DND-41 (cell line): ENCODE measurements at regions not wholly inside any gene's neighbourhood (a gene's known extent, or its start where the extent isn't known, plus 50 kb on each side); places are given as distances from the start of the nearest gene placed in this dataset.

Experiments
- ATAC-seq: fragments of 200-7000 bp; cut with Tn5 transposase; 3 replicates; pipeline ENCODE4 v1.9.1; 2021; ENCODE audit warnings: low read depth; ENCODE audit not compliant: insufficient read depth
- DNase-seq: peaks from one replicate; pipeline ENCODE4 v3.0.0-alpha.2; 2020
- H2AFZ ChIP-seq: 2 replicates; pipeline ENCODE4 v1.6.0; 2012; ENCODE audit warnings: low read depth, low read length
- H3K27ac ChIP-seq: 2 replicates; pipeline ENCODE4 v1.5.1; 2012; ENCODE audit warnings: low read length, inconsistent platforms
- H3K27me3 ChIP-seq: fragments of 200-600 bp; sonication (generic); 2 replicates; pipeline ENCODE4 v1.6.0; 2012; ENCODE audit warnings: low read length, mild to moderate bottlenecking, inconsistent platforms; ENCODE audit not compliant: insufficient read depth, poor library complexity
- H3K36me3 ChIP-seq: 2 replicates; pipeline ENCODE4 v1.5.1; 2012; ENCODE audit warnings: low read length, inconsistent platforms; ENCODE audit not compliant: insufficient read depth
- H3K4me1 ChIP-seq: 2 replicates; pipeline ENCODE4 v1.5.1; 2012; ENCODE audit warnings: mild to moderate bottlenecking, low read length; ENCODE audit not compliant: insufficient read depth
- H3K4me2 ChIP-seq: 2 replicates; pipeline ENCODE4 v1.6.0; 2012; ENCODE audit warnings: mild to moderate bottlenecking, moderate library complexity, low read length, inconsistent platforms; ENCODE audit not compliant: insufficient read depth
- H3K4me3 ChIP-seq, 2 experiments: fragments of 200-600 bp in 1 of 2; shearing (Covaris generic) in 1 of 2; 2 replicates each; pipeline ENCODE4 v1.5.1; 2012 to 2016; ENCODE audit warnings: inconsistent platforms in 2 of 2, low read length in 2 of 2, mild to moderate bottlenecking in 2 of 2, low read depth in 1 of 2, moderate library complexity in 1 of 2
- H3K79me2 ChIP-seq: 2 replicates; pipeline ENCODE4 v1.6.0; 2012; ENCODE audit warnings: low read length, inconsistent platforms; ENCODE audit not compliant: insufficient read depth
- H3K9ac ChIP-seq: 2 replicates; pipeline ENCODE4 v1.6.0; 2012; ENCODE audit warnings: low read depth, mild to moderate bottlenecking, inconsistent platforms, low read length, moderate library complexity
- H3K9me3 ChIP-seq: 2 replicates; pipeline ENCODE4 v1.5.1; 2012; ENCODE audit warnings: low read length, moderate library complexity, mild to moderate bottlenecking, inconsistent platforms; ENCODE audit not compliant: insufficient read depth, severe bottlenecking
- H4K20me1 ChIP-seq: 2 replicates; pipeline ENCODE4 v1.6.0; 2012; ENCODE audit warnings: low read length; ENCODE audit not compliant: insufficient read depth
- EZH2 ChIP-seq: IDR thresholded peaks from 3 replicates; pipeline ENCODE4 v1.6.1; 2012; ENCODE audit warnings: borderline replicate concordance, low read depth, mild to moderate bottlenecking, moderate library complexity, low read length, inconsistent platforms; ENCODE audit not compliant: severe bottlenecking
- TF ChIP-seq, protein P1 (sequence below): IDR thresholded peaks from 2 replicates; pipeline ENCODE4 v1.5.1; 2012; ENCODE audit warnings: borderline replicate concordance, low read length, moderate library complexity, mild to moderate bottlenecking; ENCODE audit not compliant: poor library complexity, severe bottlenecking; ENCODE audit errors: extremely low read depth

DNA sequence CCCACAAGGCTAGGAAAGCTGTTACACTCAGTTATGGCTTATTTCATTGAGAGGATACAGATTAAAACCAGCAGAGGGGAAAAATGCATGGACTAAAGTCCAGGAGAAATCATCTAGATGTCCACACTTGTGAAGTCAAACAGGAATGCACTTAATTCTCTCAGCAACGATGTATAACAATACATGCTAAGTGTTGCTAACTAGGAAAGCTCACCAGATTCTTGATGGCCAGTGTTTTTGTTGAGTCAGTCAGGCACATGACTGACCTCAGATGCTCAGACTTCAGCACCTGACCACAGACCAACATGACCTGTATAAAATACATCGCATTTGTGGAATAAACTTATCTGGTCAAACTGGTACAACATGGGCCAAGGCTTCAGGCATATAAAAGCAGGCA is 470.2 kb upstream of the PRR20A start:
- Histone ChIP-seq H3K4me2 (no peak overlapping the region), H3K9me3 (no peaks in the 10 kb centered on the region), H4K20me1 (no peaks in the 10 kb centered on the region), H3K9ac (no peak overlapping the region), H3K27me3 (no peaks in the 10 kb centered on the region), H3K79me2 (no peaks in the 10 kb centered on the region), H3K36me3 (no peaks in the 10 kb centered on the region), H3K27ac (no peak overlapping the region), H2AFZ (no peak overlapping the region), H3K4me3 (no peak overlapping the region), H3K4me1 (no peaks in the 10 kb centered on the region)
- TF ChIP-seq, protein P1, sequence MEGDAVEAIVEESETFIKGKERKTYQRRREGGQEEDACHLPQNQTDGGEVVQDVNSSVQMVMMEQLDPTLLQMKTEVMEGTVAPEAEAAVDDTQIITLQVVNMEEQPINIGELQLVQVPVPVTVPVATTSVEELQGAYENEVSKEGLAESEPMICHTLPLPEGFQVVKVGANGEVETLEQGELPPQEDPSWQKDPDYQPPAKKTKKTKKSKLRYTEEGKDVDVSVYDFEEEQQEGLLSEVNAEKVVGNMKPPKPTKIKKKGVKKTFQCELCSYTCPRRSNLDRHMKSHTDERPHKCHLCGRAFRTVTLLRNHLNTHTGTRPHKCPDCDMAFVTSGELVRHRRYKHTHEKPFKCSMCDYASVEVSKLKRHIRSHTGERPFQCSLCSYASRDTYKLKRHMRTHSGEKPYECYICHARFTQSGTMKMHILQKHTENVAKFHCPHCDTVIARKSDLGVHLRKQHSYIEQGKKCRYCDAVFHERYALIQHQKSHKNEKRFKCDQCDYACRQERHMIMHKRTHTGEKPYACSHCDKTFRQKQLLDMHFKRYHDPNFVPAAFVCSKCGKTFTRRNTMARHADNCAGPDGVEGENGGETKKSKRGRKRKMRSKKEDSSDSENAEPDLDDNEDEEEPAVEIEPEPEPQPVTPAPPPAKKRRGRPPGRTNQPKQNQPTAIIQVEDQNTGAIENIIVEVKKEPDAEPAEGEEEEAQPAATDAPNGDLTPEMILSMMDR: no peak
- TF ChIP-seq EZH2: no peak
- ATAC-seq (no peak), DNase-seq (no peak)

DNA sequence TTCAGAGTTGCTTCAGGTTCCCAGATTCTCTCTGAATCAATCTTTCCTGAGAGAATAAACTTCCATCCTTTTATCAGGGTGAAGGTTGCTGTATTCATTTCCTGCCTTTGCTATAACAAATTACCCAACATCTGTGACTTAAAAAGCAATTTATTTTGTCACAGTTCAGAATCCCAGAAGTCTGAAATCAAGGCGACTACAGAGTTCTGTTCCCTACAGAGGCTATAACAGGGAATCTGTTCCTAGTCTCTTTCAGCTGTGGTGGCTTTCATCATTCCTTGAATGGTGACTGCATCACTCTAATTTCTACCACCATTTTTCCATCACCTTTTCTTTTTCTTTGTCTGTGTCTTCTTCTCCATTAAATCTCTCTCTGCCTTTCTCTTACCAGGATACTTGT is 459.3 kb upstream of the PRR20A start:
- no peak overlapping the region for H3K4me2 ChIP-seq

DNA sequence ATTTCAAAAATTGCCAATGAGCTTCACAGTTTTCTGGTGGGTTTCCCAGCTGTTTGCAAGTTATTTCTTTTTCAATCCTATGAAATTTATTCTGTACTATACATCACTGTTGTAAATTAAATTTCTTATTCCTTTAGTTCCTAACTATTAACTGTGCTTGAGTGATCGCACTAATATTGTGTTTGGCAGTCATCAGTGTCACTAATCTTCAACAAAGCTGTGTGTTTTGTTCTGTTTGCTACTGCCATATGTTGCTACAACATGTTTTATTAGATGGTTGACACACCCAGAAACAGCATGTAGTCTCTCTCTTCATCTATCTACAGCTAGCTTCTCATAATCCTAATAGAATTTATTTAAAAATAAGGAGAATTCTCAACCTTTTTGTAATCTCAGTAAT is 453.6 kb upstream of the PRR20A start:
- Histone ChIP-seq H3K79me2 (no peaks in the 10 kb centered on the region), H3K27ac (no peak overlapping the region), H3K4me2 (no peak overlapping the region), H3K4me3 (no peak overlapping the region), H3K27me3 (no peaks in the 10 kb centered on the region), H3K36me3 (no peaks in the 10 kb centered on the region), H4K20me1 (no peaks in the 10 kb centered on the region), H3K9ac (no peak overlapping the region), H2AFZ (no peak overlapping the region), H3K4me1 (no peaks in the 10 kb centered on the region), H3K9me3 (no peaks in the 10 kb centered on the region)
- DNase-seq (no peak), ATAC-seq (no peak)
- no peak for TF ChIP-seq EZH2
- TF ChIP-seq, protein P1: no peak

More for the DNA sequence above, 459.3 kb upstream of the PRR20A start:
- Histone ChIP-seq H3K4me3 (no peak overlapping the region), H4K20me1 (no peaks in the 10 kb centered on the region), H3K27me3 (no peaks in the 10 kb centered on the region), H3K27ac (no peak overlapping the region), H2AFZ (no peak overlapping the region), H3K9ac (no peak overlapping the region), H3K9me3 (no peaks in the 10 kb centered on the region), H3K4me1 (no peaks in the 10 kb centered on the region), H3K36me3 (no peaks in the 10 kb centered on the region), H3K79me2 (no peaks in the 10 kb centered on the region)
- no peak for DNase-seq
- ATAC-seq: no peak
- TF ChIP-seq, protein P1: no peak
- TF ChIP-seq EZH2: no peak

DNA sequence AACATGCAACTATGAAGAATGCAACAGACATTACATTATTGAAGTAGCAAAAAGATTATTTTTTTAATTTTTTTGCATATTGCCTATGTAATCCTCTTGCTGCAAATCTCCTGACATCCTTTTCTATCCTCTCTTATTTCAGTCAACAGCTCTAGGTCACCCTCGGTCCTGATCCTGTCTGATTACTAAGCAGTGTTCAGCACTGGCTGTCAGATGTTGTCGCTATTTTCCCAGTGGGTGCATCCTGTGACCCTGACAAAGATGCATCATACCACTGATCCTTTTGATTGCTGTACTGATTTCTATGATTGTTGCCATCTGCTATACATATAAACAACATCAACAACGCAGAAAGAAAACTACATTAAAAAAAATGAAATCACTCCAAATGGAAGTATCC is 443.7 kb upstream of the PRR20A start:
- Histone ChIP-seq H3K79me2 (no peaks in the 10 kb centered on the region), H2AFZ (no peak overlapping the region), H3K36me3 (no peaks in the 10 kb centered on the region), H3K27me3 (no peaks in the 10 kb centered on the region), H3K4me2 (no peak overlapping the region), H3K27ac (no peak overlapping the region), H3K4me3 (no peak overlapping the region), H4K20me1 (no peaks in the 10 kb centered on the region), H3K9me3 (no peaks in the 10 kb centered on the region), H3K4me1 (no peaks in the 10 kb centered on the region), H3K9ac (no peak overlapping the region)
- no peak for ATAC-seq
- no peak for TF ChIP-seq EZH2
- TF ChIP-seq, protein P1: no peak
- DNase-seq: no peak
